ENCODE measurements at regions not wholly inside any gene's neighbourhood (a gene's known extent, or its start where the extent isn't known, plus 50 kb on each side); places are given as distances from the start of the nearest gene placed in this dataset.

DNA sequence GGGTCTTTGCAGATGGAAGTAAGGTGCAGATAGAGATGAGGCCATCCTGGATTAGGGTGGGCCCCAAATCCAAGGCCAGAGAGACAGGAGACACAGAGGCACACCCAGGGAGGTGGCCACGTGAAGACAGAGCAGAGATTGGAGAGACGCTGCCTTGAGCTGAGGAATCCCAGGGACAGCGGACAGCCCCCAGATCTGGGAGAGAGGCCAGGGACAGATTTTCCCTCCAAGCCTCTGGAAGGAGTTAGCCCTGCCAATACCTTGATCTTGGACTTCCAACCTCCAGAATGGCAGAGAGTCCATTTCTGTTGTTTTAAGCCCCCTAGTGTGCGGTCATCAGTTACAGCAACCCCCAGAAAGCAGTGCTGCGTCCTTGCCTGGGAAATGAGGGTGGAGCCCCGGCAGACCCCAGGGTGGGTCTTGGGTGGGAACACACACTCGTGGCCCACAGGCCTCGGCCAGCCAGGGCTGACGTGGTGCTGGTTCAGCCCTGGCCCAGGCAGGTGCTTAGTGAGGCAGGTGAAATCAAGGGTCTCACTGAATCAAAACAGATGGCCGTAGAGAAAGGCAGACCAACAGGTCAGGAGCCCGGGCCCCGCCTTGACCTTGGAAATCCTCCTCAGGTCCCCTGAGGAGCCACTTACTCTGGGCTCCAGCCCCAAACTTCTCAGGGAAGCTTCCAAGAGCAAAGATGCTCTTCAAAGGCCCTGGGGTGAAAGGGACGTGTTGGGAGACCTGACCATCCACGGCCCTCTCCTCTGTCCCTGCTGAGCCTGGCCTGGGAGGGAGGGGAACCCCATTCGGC, 169.3 kb downstream of the RBFOX3 start:
- no peak for DNase-seq

DNA sequence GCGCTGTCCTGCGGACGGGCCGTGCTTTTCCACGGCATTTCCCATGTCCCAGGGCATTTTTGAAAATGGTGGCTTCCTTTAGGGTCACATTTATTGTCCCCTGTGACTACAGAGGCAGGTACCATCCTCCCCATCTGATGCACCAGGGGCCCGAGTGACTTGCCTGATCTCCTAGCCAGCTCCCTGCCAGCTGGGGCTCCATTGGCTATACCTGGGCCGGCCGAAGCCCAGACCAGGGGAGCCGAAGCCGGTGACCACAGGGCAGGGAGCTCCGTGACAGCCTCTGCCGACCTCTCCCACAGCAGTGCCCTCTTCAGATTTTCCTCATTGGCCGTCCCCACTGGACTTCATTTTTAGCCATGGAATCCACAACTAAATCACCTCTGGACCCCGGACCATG, 170.6 kb downstream of the RBFOX3 start:
- no peak for DNase-seq

DNA sequence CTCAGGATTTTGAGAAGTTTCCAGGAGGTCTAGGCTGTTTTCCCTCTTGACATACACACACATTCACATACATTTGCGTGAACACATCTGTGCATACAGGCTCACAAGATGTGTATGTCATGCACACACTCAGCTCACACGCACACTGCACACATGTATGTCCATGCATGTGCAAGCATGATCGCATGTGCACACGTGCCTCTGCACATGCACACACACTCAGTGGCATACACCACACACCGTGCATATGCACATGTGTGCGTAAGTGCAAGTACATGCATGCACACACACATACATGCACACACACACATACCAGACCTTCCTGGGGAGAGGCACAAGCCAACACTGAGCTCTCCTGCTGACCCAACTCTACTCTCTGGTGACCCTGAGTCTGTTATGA, 171.4 kb downstream of the RBFOX3 start:
- DNase-seq: no peak

DNA sequence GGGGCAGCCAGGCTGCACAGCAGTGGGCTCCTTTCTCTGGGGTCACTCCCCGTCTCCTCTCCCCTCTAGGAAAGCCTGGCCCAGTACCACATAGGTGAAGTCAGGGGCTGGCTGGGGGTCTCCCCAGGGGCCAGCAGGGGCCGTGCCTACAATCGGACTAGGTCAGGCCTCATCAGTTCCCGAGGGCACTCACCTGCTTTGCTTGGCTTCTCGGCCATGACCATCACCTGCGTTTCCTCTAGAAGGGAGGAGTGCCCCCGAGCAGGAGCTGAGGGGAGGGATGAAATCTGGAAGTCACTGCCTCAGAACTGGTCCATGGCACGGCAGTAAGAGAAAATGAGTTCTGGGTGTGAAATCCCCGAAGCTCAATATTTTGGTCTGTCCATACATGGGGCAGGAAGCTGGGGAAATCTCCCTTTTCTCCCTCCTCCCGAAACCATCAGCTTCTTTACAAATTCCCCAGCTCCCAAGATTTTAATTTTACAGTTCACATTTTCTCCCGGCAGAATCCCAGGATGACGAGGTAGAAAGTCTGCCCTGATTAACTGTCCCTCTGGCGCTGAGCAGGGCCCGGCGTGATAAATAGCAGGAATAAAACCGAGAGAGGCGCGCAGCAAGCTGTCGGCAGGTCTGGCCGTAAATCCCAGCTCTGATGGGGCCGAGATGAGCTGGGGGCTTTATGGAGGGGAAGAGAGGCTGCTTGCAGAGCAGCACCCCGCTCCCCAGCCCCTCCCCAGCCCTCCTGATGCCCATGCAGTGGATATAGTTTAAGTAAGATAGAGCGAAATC, 172.1 kb downstream of the RBFOX3 start:
- no peak for DNase-seq

DNA sequence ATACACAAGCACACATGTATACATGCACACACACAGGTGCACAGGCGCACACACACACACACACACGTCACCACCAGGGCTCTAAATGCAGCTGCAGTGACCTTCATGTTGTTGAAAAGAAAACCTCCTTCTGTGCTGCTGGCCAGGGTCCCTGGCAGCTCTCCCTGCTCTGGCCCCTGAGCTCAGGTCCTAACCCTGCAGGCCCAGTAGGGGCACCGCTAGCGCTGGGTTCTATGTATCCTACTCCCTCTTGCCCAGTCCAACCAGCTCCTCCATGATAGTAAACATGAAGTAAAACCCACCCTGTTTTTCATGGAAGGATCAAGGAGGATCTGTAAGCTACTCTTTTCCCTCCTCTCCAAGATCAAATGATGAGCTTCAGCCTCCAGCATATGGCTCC, 172.8 kb downstream of the RBFOX3 start:
- no peak for DNase-seq

DNA sequence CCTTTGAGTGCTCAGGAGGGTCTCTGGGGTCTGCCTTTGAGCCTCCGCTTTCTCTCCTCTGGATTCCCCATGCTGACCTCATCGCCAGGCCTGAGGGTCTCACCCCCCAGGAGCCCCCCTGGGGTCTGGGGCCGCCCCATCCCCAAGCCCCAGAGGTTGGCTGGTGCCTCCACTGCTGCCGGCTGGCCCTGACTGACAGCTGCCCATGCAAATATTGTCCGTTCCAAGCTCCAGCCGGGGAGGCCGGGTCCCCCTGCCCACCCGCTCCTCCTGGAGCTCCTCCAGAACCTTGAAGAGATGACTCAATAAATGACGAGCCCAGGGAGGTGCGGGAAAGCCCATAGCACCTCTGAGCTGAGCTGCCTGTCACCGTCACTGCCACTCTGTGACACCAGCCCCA, 173.8 kb downstream of the RBFOX3 start:
- no peak for DNase-seq

DNA sequence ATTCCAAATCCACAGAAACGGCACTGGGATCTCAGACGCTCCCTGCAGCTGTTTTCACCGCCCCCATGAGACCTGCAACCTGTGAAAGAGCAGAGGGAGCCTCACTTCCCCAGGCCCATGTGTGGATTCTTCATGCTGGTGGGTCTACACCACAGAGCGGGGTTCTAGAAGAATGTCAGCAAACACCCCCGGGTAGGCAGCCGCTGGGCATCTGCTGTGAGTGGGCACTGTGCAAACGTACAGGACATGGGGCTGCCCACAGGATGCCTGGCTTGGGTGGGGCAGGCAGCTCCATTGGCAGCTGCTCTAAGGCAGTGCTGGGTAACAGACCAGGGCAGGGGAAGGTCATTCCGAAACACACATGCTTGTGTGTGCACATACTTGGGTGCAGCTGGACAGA, 174.9 kb downstream of the RBFOX3 start:
- DNase-seq: no peak

DNA sequence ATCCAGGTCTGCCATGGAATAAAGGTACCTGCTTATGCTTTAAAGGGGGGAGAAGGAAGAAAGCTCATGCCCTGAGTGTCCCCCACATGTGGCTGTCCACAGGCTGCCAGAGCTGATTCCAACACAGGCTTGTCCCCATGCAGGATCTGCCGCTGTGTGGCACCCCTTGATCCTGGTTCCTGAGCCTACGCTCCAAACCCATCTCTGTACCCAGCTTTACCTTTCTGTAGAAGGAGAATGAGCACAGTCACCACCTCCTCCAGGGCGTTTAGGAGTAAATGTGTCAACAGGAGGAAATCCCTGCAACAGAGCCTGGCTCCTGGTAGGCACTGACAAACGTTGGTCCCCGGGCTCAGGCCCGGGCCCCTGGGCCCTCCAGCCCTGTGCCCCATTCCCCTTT, 175.6 kb downstream of the RBFOX3 start:
- no peak for DNase-seq

DNA sequence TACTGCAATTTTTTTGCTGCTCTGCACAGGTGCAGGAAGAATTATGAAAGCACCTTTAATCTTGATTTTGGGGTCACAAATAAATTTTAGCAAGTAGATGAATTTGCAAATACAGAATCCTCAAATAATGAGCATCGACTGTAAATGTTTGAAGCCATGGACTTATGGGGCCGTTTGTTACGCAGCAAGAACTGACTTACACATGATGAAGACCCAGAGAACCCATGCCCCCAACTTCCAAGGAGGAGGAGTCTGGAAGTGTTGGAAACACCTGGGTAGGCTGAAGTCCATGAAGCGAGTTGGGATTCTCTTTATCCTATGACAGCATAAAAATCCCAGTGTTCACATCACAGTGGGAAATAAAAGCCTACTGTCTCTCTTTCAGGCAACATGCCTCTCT, 176.6 kb downstream of the RBFOX3 start:
- no peak for DNase-seq

DNA sequence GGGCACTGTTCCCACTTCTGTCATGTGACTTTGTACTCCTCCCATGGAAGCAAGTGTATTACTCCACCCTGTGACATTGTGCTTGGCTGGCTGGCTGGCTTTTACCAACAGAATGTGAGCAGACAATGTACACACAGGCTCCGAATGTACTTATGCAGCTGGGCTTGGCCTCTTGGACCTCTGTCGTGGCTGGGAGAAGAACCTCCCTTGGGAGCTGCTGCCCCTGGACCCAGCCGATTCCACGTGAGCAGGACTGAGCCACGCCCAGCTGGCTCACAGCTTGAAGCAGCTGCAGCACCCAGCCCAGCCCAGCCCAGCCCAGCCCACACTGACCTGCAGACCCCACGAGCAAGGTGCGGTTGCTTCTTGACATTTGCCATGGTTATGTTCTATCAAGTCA, 177.5 kb downstream of the RBFOX3 start:
- no peak for DNase-seq

DNA sequence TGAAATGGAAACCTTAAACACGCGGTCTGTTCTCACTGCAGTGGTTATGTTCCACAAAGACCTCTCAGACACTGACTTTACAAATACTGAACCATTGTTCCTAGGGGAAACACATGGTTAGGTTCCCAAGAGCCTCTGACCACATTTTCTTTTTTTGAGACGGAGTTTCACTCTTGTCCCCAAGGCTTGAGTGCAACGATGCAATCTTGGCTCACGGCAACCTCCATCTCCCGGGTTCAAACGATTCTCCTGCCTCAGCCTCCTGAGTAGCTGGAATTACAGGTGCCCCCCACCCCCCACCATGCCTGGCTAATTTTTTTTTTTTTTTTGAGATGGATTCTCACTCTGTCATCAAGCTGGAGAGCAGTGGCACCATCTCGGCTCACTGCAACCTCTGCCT, 179.7 kb downstream of the RBFOX3 start:
- no peak for DNase-seq

DNA sequence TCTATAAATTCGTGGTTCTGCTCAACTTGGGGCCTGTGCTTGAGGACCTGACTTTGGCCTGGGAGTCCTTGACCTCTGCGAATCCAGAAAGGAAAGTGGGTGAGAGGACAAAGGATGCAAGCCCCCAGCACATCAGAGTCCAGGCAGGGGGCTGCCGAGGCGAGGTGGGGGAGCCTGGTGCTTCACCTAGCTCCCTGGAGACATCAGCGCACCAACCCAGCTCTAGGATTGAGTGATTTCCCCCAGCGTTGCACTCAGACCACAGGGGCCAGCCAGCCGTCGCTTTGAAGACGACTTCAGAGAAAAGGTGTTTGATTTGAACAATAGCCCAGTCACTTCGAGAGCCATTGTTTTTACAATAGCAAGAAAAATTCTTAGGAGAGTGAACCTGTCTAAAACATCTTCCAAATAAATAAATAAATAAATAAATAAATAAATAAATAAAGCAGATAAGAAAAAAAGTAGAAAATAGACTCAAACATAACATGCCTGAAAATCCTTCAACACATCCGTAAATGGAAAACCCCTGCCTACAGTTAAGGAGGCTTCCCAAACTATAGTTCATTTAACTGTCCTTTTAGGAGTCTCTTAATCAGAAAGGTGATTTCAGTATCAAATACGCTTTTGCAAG, 180.9 kb downstream of the RBFOX3 start:
- DNase-seq: no peak

DNA sequence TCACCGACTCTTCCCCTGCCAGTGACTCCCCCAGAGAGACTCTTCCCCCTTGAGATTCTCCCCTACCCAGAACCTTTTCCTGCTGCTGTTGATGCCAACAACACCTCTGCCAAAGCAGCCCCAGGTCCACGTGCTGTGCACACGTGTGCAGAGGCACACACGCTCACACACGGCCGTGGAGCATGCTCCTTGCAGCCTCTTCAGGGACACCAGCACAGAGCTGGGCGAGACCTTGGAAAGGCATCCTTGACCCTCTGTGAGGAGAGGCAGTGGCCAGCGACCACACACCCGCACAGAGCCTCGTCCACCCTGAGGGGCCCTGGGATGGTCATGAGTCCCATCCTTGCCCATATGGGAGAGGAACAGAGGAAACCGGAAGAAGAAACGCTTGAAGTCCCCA, 181.9 kb downstream of the RBFOX3 start:
- DNase-seq: no peak

DNA sequence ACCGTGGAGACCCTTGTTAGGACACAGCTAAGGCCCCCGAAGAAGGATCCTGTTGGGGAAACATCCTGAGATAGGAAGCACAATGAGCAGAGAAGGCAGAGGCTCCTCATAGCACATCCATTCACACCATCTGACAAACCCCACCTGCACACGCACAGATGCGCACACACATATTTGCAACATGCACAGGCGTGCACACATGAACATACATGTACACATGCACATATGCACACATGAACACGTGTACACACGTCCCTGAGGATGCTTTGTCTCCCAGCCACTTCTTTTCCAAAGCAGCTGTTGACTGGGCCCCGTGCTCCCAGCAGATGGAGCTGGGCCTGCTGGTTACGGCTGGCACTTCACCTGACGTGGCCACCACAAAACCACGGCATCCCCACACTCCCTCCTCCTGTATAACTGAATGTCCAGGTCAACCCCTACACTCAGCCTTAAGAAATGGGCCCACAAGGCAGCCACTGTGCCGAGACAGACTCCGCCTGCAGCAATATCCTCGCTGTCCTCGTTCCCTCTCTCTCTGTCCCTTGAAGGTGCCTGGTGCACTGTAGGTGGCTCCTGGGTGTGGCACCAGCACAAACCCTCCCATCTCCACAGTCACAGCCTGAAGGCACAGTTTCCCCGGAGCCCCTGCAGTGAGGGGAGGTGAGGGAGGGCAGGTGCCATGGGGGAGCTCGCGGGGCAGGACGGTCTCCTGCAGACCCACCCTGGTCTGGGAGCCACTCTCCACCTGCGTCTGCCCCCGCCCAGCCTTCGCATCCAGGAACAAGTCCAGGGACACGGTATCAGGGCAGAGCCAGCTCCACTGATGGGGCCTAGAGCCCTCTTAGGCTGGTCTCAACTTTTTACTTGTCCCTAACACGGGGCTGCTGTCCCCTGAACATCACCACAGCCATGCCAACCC, 183.0 kb downstream of the RBFOX3 start:
- no peak for DNase-seq

DNA sequence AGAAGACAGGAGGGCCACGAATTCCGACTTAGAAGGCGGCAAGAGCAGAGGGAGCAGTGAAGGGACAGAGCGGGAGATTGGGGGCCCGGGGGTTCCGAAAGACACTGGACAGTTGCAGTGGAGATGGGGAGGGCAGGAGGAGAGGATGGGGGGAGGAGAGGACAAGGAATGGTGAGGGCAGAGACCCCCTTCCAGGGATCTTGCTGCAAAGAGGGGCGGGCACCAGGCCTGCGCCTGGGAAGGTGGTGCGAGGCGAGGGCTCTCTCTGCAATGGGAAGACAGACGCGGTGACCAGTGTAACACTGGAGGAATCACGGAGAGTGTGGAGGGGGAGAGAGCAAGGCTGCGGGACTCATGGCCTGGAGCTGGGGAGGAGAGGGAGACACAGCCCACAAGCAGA, 185.2 kb downstream of the RBFOX3 start:
- no peak for DNase-seq

DNA sequence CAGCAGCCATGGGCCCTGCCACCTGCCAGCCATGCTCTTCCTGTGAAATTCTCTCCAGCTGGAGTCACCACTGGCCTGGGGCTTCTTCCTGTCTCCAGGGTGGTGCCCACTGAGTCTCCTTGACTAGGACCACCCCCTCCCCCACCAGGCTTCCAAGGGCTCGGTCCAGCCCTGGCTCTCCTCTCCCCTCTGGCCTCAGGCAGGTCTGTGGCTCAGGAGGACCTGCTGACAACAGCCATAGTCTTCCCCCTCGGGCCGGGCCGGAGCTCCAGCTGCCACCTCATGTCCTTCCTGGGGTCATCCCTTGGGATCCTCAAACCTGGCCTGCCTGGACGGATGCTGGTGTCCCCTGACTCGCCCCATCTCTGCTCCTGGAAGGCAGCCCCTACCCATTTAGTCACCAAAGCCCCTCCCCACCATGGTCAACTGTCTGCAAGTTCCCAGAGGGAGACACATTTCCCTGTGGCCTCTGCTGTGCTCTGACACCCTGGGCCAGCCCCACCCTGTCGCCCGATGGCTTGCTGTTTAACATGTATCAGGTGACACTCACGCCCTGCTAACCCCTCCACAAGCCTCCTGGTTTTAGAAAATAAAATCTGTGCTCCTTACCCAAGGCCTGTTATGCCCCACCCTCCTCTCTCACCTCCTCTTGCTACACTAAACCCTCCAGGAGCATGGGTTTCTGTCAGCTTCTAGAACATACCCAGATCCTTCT, 186.2 kb downstream of the RBFOX3 start:
- DNase-seq: no peak

DNA sequence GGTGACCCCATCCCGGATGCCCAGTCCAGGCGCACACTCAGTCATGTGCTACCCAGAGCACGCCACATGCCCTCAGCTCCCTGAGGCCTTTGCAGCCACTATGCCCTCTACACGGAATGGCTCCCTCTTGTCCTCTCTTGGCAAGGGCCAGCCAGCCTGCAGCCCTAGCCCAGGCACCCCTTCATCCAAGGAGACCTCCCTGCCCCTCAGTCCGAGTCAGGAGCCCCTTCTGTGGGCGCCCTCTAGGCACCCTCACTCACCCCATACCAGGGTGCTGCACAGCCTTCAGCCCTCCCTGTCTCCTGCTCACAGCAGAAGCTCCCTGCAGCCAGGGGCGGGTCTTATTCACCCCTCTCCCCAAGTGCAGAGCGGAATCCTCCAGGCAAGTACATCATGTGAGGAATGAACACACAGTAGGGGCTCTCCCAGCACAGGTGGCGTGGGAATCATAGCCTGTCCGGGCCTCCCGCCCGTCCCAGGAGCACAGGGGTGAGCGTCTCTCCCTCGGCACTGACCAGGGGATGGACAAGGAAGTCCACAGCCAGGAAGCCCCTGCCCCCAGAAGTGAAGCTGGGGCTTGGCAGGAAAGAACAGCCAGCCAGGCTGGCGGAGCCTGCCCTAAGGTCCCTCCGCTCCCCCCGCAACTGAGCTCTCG, 186.9 kb downstream of the RBFOX3 start:
- no peak for DNase-seq

DNA sequence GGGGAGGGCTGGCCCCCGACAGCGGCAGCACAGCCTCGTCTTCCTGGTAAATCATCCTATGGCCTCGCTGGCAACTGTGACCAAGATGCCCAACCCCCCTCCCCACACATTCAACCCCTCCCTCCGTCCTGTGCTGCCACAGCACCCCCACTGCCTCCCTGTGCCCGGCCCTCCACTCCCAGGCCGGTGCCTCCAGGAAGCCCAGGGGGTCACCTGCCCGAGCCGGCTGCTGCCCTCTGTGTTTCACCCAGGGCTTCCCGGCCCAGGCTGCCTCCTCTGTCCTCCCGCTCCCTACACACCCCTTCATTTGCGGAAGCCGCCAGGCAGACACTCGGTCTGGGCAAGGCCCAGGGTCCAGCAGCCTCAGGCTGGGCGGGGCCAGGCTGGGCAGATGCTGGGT, 188.6 kb downstream of the RBFOX3 start:
- DNase-seq: no peak

DNA sequence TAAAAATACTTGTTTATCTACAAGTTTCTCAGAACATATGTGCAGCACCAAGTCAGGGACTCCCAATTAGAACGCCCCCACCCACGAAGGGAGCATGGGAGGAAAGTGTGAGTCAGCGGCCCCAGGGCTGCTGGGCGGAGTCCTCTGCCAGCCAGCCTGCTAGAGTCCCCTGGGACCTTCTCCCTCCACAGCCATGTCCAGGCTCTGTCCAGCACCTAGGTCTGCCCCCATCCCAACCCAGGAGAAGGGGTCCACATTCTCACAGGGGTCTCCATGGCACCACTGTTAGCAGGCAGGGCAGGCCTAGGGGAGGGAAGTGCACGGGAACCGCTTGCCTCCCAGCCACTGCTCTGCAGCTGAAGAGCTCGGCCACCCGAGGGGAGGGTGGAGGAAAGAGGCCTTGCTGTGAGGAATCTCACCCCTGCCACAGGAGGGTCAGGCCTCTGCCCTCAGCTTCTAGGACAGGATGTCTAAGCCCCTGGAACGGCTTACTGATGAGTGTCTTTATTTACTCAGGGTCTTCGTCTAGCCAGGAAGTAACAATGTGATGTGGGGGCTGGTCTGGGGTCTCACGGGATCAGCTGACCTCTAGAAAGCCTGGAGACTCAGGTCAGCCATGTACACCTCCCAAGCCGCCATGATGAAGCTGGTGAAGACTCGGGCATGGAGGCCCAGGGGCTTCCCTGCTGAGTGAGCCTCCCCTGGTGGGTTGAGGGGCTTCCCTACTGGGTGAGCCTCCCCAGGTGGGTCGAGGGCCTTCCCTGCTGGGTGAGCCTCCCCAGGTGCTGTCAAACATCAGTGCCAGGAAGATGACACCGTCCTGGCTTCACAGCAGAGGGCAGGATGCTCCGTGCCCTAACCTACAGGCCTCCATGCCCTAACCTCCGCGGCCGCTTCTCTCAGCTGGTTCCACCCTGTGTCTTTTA, 190.3 kb downstream of the RBFOX3 start:
- no peak for DNase-seq

DNA sequence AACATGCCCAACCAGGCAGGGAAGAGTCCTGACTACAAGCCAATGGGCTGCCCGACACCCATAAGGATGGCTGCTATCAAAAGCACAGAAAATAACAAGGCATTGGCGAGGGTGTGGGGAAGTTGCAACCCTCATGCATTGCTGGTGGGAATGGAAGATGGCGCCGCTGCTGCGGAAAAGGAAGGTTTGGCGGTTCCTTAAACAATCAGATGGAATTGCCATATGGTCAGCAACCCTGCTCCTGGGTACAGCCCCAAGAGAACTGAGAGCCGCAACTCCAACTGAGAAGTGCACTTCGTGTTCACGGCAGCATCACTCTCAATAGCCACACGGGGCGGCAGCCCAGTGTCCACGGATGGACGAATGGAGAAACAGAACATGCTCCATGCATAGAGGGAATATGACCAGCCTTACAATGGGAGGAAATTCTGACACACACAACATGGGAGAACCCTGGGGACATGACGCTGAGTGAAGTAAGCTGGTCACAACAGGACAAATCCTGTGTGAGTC, 193.3 kb downstream of the RBFOX3 start:
- DNase-seq: no peak
